Bronchial epithelial cell (primary cell): ENCODE measurements at regions not wholly inside any gene's neighbourhood (a gene's known extent, or its start where the extent isn't known, plus 50 kb on each side); places are given as distances from the start of the nearest gene placed in this dataset.
A peak's percentile ranks its signal among the peaks of the same experiment; 100 is the strongest.
"Not testable (repeated sequence)": the region's sequence is repeated elsewhere in the genome, so short reads cannot be mapped to it uniquely, and the experiment has no call there.

Source experiments
- DNase-seq: peaks from one replicate; pipeline ENCODE4 v3.0.0-alpha.2; 2010; ENCODE audit warnings: low read depth
- FAIRE-seq: peaks from 2 replicates; lab custom pipeline; 2011; peaks lifted over from hg19 to GRCh38; lab: Jason Lieb, UNC
- H3K27me3 ChIP-seq: 2 replicates; pipeline ENCODE4 v1.5.1; 2011; ENCODE audit warnings: low read length; ENCODE audit not compliant: control insufficient read depth, insufficient read depth
- H3K36me3 ChIP-seq: 2 replicates; pipeline ENCODE4 v1.5.1; 2011; ENCODE audit warnings: low read length; ENCODE audit not compliant: control insufficient read depth, insufficient read depth
- H3K4me3 ChIP-seq: 2 replicates; pipeline ENCODE4 v1.5.1; 2011; ENCODE audit warnings: mild to moderate bottlenecking, low read depth, low read length, control low read depth
- TF ChIP-seq, protein P1 (sequence below): IDR thresholded peaks from 2 replicates; pipeline ENCODE4 v1.5.1; 2011; ENCODE audit warnings: mild to moderate bottlenecking, moderate library complexity, low read length, control low read depth, inconsistent platforms; ENCODE audit not compliant: insufficient read depth, severe bottlenecking

DNA sequence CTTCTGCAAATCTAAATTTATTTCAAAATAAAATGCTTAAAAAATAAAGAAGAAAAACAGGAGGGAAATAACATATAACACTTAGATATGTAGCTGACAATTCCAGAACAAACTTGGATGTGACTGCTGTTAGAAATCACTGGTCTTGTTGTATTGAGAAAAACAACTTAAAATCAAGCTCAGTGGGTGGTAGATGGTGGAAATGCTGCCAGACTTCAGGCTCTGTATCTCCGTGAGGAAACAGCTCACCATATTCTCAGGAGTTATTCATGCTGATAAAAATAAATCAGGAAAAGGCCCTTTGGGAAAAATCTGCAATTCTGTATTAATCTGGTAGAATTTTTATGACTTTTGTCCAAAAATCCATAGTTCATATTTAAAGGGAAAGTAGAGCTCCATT, 477.6 kb downstream of the RAP2B start:
- no peak for DNase-seq

DNA sequence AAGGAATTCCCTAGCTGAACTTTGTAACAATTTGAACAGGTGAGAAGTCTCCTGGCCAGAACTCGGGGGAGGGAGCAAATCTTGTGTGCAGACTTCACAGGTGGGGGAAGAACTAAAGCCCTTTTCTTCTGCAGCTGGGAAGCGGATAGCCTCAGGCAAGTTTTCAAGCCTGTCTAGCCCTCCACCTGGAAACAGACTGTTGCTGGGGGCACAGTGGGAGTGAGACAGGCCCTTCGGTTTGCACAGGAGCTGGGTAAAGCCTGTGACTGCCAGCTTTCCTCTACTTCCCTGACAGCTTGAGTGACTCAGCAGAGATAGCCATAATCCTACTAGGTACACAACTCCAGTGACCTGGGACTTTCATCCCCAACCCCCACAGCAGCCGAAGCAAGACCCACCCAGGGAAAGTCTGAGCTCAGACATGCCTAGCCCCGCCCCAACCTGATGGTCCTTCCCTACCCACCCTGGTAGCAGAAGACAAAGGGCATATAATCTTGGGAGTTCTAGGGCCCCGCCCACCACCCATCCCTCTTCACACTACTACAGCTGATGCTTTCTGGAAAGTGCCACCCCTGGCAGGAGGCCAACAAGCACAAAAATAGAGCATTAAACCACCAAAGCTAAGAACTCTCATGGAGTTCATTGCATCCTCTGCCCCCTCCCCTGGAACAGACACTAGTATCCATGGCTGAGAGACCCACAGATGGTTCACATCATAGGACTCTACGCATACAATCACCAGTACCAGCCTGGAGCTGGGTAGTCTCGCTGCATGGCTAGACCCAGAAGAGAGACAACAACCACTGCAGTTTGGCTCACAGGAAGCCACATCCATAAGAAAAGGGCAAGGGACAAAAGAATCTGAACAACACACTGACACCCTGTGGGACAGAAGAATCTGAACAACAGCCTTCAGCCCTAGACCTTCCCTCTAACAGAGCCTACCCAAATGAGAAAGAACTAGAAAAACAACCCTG, 479.0 kb downstream of the RAP2B start:
- Histone ChIP-seq H3K27me3 (no peaks in the 10 kb centered on the region), H3K36me3 (no peaks in the 10 kb centered on the region), H3K4me3 (no peak overlapping the region)
- TF ChIP-seq, protein P1, sequence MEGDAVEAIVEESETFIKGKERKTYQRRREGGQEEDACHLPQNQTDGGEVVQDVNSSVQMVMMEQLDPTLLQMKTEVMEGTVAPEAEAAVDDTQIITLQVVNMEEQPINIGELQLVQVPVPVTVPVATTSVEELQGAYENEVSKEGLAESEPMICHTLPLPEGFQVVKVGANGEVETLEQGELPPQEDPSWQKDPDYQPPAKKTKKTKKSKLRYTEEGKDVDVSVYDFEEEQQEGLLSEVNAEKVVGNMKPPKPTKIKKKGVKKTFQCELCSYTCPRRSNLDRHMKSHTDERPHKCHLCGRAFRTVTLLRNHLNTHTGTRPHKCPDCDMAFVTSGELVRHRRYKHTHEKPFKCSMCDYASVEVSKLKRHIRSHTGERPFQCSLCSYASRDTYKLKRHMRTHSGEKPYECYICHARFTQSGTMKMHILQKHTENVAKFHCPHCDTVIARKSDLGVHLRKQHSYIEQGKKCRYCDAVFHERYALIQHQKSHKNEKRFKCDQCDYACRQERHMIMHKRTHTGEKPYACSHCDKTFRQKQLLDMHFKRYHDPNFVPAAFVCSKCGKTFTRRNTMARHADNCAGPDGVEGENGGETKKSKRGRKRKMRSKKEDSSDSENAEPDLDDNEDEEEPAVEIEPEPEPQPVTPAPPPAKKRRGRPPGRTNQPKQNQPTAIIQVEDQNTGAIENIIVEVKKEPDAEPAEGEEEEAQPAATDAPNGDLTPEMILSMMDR, result no peak
- no peak for FAIRE-seq
- DNase-seq, result peak; percentile 28

More for the DNA sequence above, 477.6 kb downstream of the RAP2B start:
- no peak for FAIRE-seq
- H3K27me3 ChIP-seq, result no peaks in the 10 kb centered on the region
- TF ChIP-seq, protein P1, result no peak
- no peaks in the 10 kb centered on the region for H3K36me3 ChIP-seq
- no peak overlapping the region for H3K4me3 ChIP-seq

DNA sequence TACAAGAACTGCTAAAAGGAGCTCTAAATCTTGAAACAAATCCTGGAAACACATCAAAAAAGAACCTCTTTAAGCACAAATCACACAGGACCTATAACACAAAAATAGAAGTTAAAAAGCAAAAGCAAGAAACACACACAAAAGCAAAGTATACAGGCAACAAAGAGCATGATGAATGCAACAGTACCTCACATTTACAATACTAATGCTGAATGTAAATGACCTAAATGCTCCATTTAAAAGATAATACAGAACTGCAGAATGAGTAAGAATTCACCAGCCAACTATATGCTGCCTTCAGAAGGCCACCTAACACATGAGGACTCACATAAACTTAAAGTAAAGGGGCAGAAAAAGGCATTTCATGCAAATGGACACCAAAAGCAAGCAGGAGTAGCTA, 478.6 kb upstream of the ARHGEF26 start:
- FAIRE-seq, H3K4me3 ChIP-seq, DNase-seq, H3K27me3 ChIP-seq, H3K36me3 ChIP-seq: not testable (repeated sequence)

DNA sequence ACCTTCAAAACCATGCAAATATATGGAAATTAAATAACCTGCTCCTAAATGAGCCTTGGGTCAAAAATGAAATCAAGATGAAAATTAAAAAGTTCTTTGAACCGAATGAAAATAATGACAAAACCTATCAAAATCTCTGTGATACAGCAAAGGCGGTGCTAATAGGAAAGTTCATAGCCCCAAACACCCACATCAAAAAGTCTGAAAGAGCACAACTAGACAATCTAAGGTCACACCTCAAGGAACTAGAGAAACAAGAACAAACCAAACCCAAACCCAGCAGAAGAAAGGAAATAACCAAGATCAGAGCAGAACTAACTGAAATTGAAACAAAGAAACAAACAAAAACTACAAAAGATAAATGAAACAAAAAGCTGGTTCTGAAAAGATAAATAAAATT, 477.7 kb upstream of the ARHGEF26 start:
- H3K27me3 ChIP-seq, H3K4me3 ChIP-seq, DNase-seq, H3K36me3 ChIP-seq, FAIRE-seq: not testable (repeated sequence)

DNA sequence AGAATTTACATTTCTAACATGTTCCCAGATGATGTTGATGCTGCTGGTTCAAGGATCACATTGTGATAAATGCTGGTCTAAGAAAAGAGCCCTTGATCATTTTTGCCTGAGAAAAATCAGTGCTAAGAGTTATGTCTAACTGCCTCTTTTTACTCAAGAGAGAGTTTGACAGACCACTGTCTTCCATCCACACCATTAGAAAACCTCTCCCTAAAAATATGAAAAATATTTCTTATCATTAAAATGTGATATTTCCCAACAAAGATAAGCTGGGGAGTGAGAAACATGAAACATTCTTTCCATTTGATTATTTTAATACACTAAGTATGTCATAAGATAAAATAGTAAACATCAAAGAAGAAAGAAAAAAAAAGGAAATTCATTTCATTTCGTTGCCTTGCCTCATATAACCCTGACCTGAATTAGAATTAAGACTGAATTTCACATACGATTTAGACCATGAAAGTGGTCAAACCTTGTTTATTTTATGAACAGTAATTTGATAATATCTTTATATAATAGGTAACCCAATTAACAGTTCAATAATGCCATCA, 471.8 kb upstream of the ARHGEF26 start:
- no peak for DNase-seq
- FAIRE-seq, result no peak
- H3K36me3 ChIP-seq, result no peaks in the 10 kb centered on the region
- no peaks in the 10 kb centered on the region for H3K27me3 ChIP-seq
- TF ChIP-seq, protein P1, result no peak
- H3K4me3 ChIP-seq, result no peak overlapping the region

DNA sequence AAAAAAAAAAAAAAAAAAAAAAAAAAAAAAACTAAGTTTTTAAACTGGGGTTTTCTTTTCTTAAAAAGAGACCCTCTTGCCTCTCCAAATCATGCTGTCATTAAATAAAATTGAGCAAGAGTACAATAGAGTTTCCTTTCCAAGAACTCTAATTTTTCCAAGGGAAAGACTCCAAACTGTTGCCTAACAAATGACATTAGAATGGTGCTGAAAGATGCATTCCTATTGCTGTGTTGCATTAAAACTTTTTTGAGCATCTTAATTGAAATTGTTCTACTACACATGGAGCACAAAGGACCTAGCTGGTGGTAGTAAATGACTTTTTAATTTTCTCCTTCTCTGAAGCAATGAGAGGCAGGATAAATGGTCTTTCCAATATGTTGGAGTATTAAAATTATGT, 469.1 kb upstream of the ARHGEF26 start:
- H3K36me3 ChIP-seq, result no peaks in the 10 kb centered on the region
- DNase-seq, result no peak
- H3K27me3 ChIP-seq, result no peaks in the 10 kb centered on the region
- TF ChIP-seq, protein P1, result no peak
- FAIRE-seq, result no peak
- H3K4me3 ChIP-seq, result no peak overlapping the region
